ENCODE measurements at regions not wholly inside any gene's neighbourhood (a gene's known extent, or its start where the extent isn't known, plus 50 kb on each side); places are given as distances from the start of the nearest gene placed in this dataset.

GRCh38 chr2:145481334-145481922 is 961.5 kb upstream of the ZEB2 start:
- DNase-seq (ENCODE audit: low read depth): no peak
- no peak overlapping the region for H3K4me3 ChIP-seq (ENCODE audit: control insufficient read depth, low read depth, low read length)
- TF ChIP-seq, protein P1, sequence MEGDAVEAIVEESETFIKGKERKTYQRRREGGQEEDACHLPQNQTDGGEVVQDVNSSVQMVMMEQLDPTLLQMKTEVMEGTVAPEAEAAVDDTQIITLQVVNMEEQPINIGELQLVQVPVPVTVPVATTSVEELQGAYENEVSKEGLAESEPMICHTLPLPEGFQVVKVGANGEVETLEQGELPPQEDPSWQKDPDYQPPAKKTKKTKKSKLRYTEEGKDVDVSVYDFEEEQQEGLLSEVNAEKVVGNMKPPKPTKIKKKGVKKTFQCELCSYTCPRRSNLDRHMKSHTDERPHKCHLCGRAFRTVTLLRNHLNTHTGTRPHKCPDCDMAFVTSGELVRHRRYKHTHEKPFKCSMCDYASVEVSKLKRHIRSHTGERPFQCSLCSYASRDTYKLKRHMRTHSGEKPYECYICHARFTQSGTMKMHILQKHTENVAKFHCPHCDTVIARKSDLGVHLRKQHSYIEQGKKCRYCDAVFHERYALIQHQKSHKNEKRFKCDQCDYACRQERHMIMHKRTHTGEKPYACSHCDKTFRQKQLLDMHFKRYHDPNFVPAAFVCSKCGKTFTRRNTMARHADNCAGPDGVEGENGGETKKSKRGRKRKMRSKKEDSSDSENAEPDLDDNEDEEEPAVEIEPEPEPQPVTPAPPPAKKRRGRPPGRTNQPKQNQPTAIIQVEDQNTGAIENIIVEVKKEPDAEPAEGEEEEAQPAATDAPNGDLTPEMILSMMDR (IDR thresholded peaks at IDR 0.05; ENCODE audit: control insufficient read depth, insufficient read depth, low read depth, low read length, missing control alignments): no peak

GRCh38 chr2:145464866-145465265 is 944.9 kb upstream of the ZEB2 start:
- DNase-seq (ENCODE audit: low read depth): no peak
- H3K4me3 ChIP-seq (ENCODE audit: control insufficient read depth, low read depth, low read length): no peak overlapping the region
- TF ChIP-seq, protein P1 (IDR thresholded peaks at IDR 0.05; ENCODE audit: control insufficient read depth, insufficient read depth, low read depth, low read length, missing control alignments): no peak

DNA sequence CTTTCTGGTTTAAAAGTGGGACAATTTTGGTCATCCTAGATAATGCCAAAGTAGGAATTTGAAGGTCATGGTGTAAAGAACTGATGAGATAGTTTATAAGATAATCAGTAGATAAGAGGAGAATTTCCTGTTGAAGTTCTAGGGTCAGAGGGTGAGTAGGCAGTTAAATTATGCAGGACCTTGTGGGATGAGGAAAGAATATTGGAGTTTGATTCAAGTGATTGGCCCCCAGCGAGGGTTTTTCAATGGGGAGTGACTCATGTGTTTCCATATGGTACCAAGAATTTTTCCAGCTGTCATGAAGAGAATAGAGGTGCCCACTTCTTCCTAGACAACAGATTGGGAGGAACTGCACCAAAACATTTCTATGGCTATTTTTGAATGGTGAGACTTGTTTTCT is 940.2 kb upstream of the ZEB2 start:
- H3K4me3 ChIP-seq (ENCODE audit: control insufficient read depth, low read depth, low read length): no peak overlapping the region
- no peak for DNase-seq (ENCODE audit: low read depth)
- TF ChIP-seq, protein P1 (IDR thresholded peaks at IDR 0.05; ENCODE audit: control insufficient read depth, insufficient read depth, low read depth, low read length, missing control alignments): no peak

- TF ChIP-seq, protein P1 (IDR thresholded peaks at IDR 0.05; ENCODE audit: control insufficient read depth, insufficient read depth, low read depth, low read length, missing control alignments): no peak
- no peak overlapping the region for H3K4me3 ChIP-seq (ENCODE audit: control insufficient read depth, low read depth, low read length)
- DNase-seq (ENCODE audit: low read depth): no peak
Observed at GRCh38 chr2:145431181-145431951, 911.4 kb upstream of the ZEB2 start.

DNA sequence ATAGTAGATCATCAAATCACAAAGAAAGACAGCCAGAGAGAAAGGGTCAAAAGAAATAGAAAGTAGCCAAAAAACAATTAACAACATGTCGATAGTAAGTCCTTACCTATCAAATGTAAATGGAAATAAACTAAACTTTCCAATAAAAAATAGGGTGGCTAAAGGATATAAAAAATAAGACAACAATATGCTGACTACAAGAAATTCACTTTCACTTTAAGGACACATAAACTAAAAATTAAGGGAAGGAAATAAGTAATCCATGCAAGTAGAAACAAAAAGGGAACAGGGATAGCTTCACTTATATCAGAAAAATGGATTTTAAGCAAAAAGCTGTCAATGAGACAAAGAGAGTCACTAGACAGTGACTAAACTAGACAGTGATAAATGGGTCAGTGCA is 903.9 kb upstream of the ZEB2 start:
- DNase-seq (ENCODE audit: low read depth): no peak
- TF ChIP-seq, protein P1 (IDR thresholded peaks at IDR 0.05; ENCODE audit: control insufficient read depth, insufficient read depth, low read depth, low read length, missing control alignments): no peak
- H3K4me3 ChIP-seq (ENCODE audit: control insufficient read depth, low read depth, low read length): no peak overlapping the region

GRCh38 chr2:145422576-145422975 is 902.7 kb upstream of the ZEB2 start:
- no peak for DNase-seq (ENCODE audit: low read depth)
- no peak overlapping the region for H3K4me3 ChIP-seq (ENCODE audit: control insufficient read depth, low read depth, low read length)
- TF ChIP-seq, protein P1 (IDR thresholded peaks at IDR 0.05; ENCODE audit: control insufficient read depth, insufficient read depth, low read depth, low read length, missing control alignments): no peak
